ENCODE measurements at regions not wholly inside any gene's neighbourhood (a gene's known extent, or its start where the extent isn't known, plus 50 kb on each side); places are given as distances from the start of the nearest gene placed in this dataset.
"Not testable (repeated sequence)": the region's sequence is repeated elsewhere in the genome, so short reads cannot be mapped to it uniquely, and the experiment has no call there.

DNA sequence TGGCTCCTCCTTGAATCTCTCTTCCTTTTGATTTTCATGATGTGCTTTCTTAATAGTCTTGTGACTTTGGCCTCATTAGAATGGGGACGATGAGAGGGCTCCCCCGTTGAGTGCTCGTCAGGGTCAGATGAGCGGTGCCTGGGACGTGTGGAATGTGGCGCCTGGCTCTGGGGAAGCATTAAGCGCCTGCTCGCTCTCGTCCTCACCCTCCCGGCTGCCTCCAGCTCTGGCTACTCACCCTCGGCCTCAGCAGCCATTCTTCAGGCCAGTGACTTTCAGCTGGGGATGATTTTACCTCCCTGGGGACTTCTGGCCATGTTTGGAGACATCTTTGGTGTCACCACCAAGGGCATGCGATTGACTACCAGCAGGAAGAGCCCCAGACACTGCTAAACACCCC lies 69.7 kb downstream of the RPS6KA4 start:
- Histone ChIP-seq H3K9me3 (ENCODE audit: control insufficient read depth, low read length) (no peaks in the 10 kb centered on the region), H3K4me3 (ENCODE audit: insufficient read depth, low read depth, low read length) (no peak overlapping the region), H3K4me1 (ENCODE audit: control insufficient read depth, insufficient read depth, low read length) (peaks cover 8% of the 10 kb centered on the region), H3K27ac (ENCODE audit: insufficient read depth, low read depth, low read length, poor library complexity, severe bottlenecking) (no peak overlapping the region), H3K27me3 (ENCODE audit: control insufficient read depth, insufficient read depth, low read length, poor library complexity, severe bottlenecking) (no peaks in the 10 kb centered on the region), H3K36me3 (ENCODE audit: control insufficient read depth, insufficient read depth, low read length) (no peaks in the 10 kb centered on the region)
- WGBS, 2 experiments, result 57 to 58% methylated on average over 12 of the region's 12 CpGs

- Histone ChIP-seq H3K4me1 (ENCODE audit: control insufficient read depth, insufficient read depth, low read length) (peaks cover 8% of the 10 kb centered on the region), H3K27ac (ENCODE audit: insufficient read depth, low read depth, low read length, poor library complexity, severe bottlenecking) (no peak overlapping the region), H3K36me3 (ENCODE audit: control insufficient read depth, insufficient read depth, low read length) (no peaks in the 10 kb centered on the region), H3K9me3 (ENCODE audit: control insufficient read depth, low read length) (no peaks in the 10 kb centered on the region), H3K27me3 (ENCODE audit: control insufficient read depth, insufficient read depth, low read length, poor library complexity, severe bottlenecking) (no peaks in the 10 kb centered on the region), H3K4me3 (ENCODE audit: insufficient read depth, low read depth, low read length) (no peak overlapping the region)
- WGBS, 2 experiments, result 94 to 95% methylated on average over 12 of the region's 12 CpGs
Measured at GRCh38 chr11:64429970-64430369, 71.0 kb downstream of the RPS6KA4 start.

GRCh38 chr11:64430645-64431044 lies 71.7 kb downstream of the RPS6KA4 start:
- Histone ChIP-seq H3K36me3 (ENCODE audit: control insufficient read depth, insufficient read depth, low read length) (no peaks in the 10 kb centered on the region), H3K4me3 (ENCODE audit: insufficient read depth, low read depth, low read length) (no peak overlapping the region), H3K27me3 (ENCODE audit: control insufficient read depth, insufficient read depth, low read length, poor library complexity, severe bottlenecking) (no peaks in the 10 kb centered on the region), H3K9me3 (ENCODE audit: control insufficient read depth, low read length) (no peaks in the 10 kb centered on the region), H3K4me1 (ENCODE audit: control insufficient read depth, insufficient read depth, low read length) (peaks cover 8% of the 10 kb centered on the region), H3K27ac (ENCODE audit: insufficient read depth, low read depth, low read length, poor library complexity, severe bottlenecking) (no peak overlapping the region)
- WGBS, 2 experiments, result 72 to 79% methylated on average over 18 of the region's 18 CpGs

- Histone ChIP-seq H3K27me3 (ENCODE audit: control insufficient read depth, insufficient read depth, low read length, poor library complexity, severe bottlenecking) (no peaks in the 10 kb centered on the region), H3K9me3 (ENCODE audit: control insufficient read depth, low read length) (no peaks in the 10 kb centered on the region), H3K4me3 (ENCODE audit: insufficient read depth, low read depth, low read length) (no peak overlapping the region), H3K36me3 (ENCODE audit: control insufficient read depth, insufficient read depth, low read length) (no peaks in the 10 kb centered on the region), H3K27ac (ENCODE audit: insufficient read depth, low read depth, low read length, poor library complexity, severe bottlenecking) (no peak overlapping the region), H3K4me1 (ENCODE audit: control insufficient read depth, insufficient read depth, low read length) (peaks cover 7% of the 10 kb centered on the region)
- 94 to 95% methylated on average over 4 of the region's 4 CpGs for WGBS, 2 experiments
Measured at GRCh38 chr11:64436000-64436399, 77.0 kb downstream of the RPS6KA4 start.

DNA sequence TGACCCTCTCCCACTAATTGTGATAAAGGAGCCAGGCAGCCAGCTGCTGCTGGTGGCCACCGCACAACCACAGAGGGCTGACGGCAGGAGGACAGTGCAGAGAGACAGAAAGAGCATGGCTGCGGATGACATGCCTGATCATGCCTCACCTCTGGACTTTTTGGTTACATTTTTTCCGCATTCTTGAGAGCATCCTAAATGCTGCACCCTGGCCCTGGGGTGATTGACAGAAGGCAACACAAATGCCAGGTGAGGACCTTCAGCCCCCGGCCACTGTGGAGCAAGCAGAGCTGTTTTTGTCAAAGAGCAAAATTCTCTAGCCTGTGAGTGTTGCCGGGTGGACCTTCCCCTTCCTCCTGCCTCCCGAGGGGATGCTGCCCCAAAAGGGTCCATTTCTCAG lies 78.5 kb downstream of the RPS6KA4 start:
- H3K27me3 ChIP-seq (ENCODE audit: control insufficient read depth, insufficient read depth, low read length, poor library complexity, severe bottlenecking), result no peaks in the 10 kb centered on the region
- H3K9me3 ChIP-seq (ENCODE audit: control insufficient read depth, low read length), result no peaks in the 10 kb centered on the region
- no peaks in the 10 kb centered on the region for H3K36me3 ChIP-seq (ENCODE audit: control insufficient read depth, insufficient read depth, low read length)
- H3K27ac ChIP-seq (ENCODE audit: insufficient read depth, low read depth, low read length, poor library complexity, severe bottlenecking), result no peak overlapping the region
- H3K4me3 ChIP-seq (ENCODE audit: insufficient read depth, low read depth, low read length), result no peak overlapping the region
- H3K4me1 ChIP-seq (ENCODE audit: control insufficient read depth, insufficient read depth, low read length), result peaks cover 7% of the 10 kb centered on the region
- 88 to 89% methylated on average over 7 of the region's 7 CpGs for WGBS, 2 experiments

DNA sequence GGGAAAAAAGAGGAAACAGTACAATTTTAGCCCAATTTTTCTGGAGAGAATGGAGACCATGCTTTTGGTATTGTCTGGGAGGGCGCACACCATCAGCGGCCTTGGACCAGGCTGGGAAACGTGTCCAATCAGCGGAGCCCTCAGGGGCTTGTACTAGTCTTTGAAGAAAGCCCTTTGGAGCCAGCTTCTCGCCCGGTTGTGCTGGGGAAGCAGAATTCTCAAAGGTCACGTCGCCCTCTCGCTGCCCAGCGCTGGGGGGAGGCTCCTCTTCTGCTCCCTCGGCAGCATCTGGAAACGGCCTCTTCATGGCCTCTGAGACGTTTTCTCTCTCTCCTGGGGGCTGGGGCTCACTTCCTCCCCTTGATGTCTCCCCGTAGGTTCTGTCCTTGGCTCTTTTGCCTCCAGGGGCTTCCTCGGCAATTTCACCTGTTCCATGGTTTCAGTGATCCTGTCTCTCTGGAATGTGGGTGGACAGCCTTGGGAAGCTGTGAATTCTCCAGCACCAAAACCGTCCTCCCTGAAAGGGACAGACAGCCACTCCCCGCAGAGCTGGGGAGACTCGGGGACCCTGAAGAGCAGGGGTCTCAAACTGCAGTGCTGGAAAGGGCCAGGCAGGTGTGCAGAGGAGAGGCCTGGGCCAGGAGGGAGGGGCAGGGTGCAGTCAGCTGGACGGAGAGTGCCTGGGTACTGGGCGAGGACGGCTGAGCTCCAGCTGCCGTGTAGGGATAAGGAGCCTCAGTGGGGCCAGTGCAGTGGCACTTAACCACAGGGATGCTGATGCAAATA lies 80.2 kb downstream of the RPS6KA4 start:
- no peak overlapping the region for H3K4me3 ChIP-seq (ENCODE audit: insufficient read depth, low read depth, low read length)
- WGBS, 2 experiments, result 81 to 82% methylated on average over 22 of the region's 22 CpGs
- H3K27ac ChIP-seq (ENCODE audit: insufficient read depth, low read depth, low read length, poor library complexity, severe bottlenecking), result no peak overlapping the region
- no peaks in the 10 kb centered on the region for H3K27me3 ChIP-seq (ENCODE audit: control insufficient read depth, insufficient read depth, low read length, poor library complexity, severe bottlenecking)
- H3K4me1 ChIP-seq (ENCODE audit: control insufficient read depth, insufficient read depth, low read length), result peaks cover 7% of the 10 kb centered on the region
- H3K9me3 ChIP-seq (ENCODE audit: control insufficient read depth, low read length), result no peaks in the 10 kb centered on the region
- no peaks in the 10 kb centered on the region for H3K36me3 ChIP-seq (ENCODE audit: control insufficient read depth, insufficient read depth, low read length)

GRCh38 chr11:64439772-64440491 lies 81.0 kb downstream of the RPS6KA4 start:
- not testable (repeated sequence) for H3K4me3 ChIP-seq (ENCODE audit: insufficient read depth, low read depth, low read length); H3K27ac ChIP-seq (ENCODE audit: insufficient read depth, low read depth, low read length, poor library complexity, severe bottlenecking); H3K4me1 ChIP-seq (ENCODE audit: control insufficient read depth, insufficient read depth, low read length); H3K36me3 ChIP-seq (ENCODE audit: control insufficient read depth, insufficient read depth, low read length); H3K9me3 ChIP-seq (ENCODE audit: control insufficient read depth, low read length); H3K27me3 ChIP-seq (ENCODE audit: control insufficient read depth, insufficient read depth, low read length, poor library complexity, severe bottlenecking)
- WGBS, 2 experiments, result 91 to 93% methylated on average over 8 of the region's 8 CpGs

DNA sequence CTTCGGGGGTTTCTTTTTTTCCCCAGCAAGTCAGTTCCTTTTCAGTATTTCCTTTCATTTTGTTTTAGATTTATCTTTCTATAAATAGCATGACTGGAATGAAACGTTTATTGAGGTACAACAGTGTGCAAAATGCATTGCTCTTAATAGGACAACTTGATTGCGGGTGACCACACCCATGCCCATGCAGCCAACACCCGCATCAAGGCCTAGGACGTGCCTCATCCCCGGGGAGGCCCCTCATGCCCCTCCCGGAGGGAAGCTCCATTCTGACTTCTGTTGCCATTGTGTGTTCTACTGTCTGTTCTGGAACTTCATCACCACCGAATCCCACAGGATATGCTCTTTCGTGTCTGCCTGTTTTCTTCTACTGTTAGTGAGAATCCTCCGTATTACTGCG lies 82.2 kb downstream of the RPS6KA4 start:
- WGBS, 2 experiments, result 85 to 86% methylated on average over 11 of the region's 11 CpGs
- no peak overlapping the region for H3K27ac ChIP-seq (ENCODE audit: insufficient read depth, low read depth, low read length, poor library complexity, severe bottlenecking)
- H3K27me3 ChIP-seq (ENCODE audit: control insufficient read depth, insufficient read depth, low read length, poor library complexity, severe bottlenecking), result no peaks in the 10 kb centered on the region

DNA sequence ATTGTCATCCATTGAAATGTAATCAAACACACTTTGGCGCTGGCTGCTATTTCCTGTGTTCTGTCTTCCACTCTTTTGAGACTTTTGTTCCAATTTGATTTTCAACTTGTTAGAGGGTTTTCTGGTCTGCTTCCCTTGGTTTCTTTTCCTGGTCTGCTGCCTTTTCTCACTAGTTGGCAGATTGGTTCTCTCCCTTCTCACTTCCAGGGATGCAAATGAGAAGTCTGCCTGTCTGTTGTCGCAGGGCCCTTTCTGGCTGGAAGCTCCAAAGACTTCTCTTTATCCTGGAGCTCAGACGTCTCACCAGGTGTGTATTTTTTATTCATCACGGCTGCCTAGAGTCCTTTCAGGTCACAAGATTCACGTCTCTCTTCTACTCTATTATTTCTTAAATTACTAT lies 84.0 kb downstream of the RPS6KA4 start:
- Histone ChIP-seq H3K27me3 (ENCODE audit: control insufficient read depth, insufficient read depth, low read length, poor library complexity, severe bottlenecking) (no peaks in the 10 kb centered on the region), H3K4me3 (ENCODE audit: insufficient read depth, low read depth, low read length) (no peak overlapping the region), H3K27ac (ENCODE audit: insufficient read depth, low read depth, low read length, poor library complexity, severe bottlenecking) (no peak overlapping the region), H3K4me1 (ENCODE audit: control insufficient read depth, insufficient read depth, low read length) (peaks cover 4% of the 10 kb centered on the region), H3K36me3 (ENCODE audit: control insufficient read depth, insufficient read depth, low read length) (no peaks in the 10 kb centered on the region), H3K9me3 (ENCODE audit: control insufficient read depth, low read length) (no peaks in the 10 kb centered on the region)
- WGBS, 2 experiments, result 71 to 77% methylated on average over 5 of the region's 5 CpGs

More for the DNA sequence above, 82.2 kb downstream of the RPS6KA4 start:
- no peak overlapping the region for H3K4me3 ChIP-seq (ENCODE audit: insufficient read depth, low read depth, low read length)
- no peaks in the 10 kb centered on the region for H3K36me3 ChIP-seq (ENCODE audit: control insufficient read depth, insufficient read depth, low read length)
- peaks cover 7% of the 10 kb centered on the region for H3K4me1 ChIP-seq (ENCODE audit: control insufficient read depth, insufficient read depth, low read length)
- no peaks in the 10 kb centered on the region for H3K9me3 ChIP-seq (ENCODE audit: control insufficient read depth, low read length)

DNA sequence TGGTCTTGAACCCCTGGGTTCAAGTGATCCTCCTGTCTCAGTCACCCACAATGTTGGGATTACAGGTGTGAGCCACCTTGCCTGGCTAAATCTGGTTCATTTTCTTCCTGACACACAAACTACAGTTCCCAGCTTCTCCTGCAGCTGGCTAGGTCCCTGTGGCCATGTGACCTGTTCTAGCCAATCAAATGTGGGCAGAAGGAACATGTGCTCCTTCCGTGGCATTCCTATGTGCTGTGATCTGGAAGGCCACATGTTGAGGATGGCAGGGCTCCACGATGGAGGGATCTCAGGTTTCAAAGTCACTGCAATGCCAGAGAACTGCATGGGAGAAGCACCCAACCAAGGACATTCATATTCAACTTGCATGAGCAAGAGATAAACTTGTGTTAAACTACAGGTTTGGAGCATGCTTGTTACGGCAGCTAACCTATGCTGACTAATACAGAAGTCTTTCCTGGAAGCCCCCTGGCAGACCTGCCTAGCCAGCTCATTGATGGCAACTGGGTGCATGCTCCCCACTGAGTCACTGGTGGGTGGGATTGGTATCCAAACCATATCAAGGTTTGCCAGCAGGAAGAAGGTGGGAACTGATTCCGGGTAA lies 86.0 kb downstream of the RPS6KA4 start:
- peaks cover 14% of the 10 kb centered on the region for H3K27me3 ChIP-seq (ENCODE audit: control insufficient read depth, insufficient read depth, low read length, poor library complexity, severe bottlenecking)
- no peak overlapping the region for H3K4me3 ChIP-seq (ENCODE audit: insufficient read depth, low read depth, low read length)
- H3K36me3 ChIP-seq (ENCODE audit: control insufficient read depth, insufficient read depth, low read length), result no peaks in the 10 kb centered on the region
- H3K27ac ChIP-seq (ENCODE audit: insufficient read depth, low read depth, low read length, poor library complexity, severe bottlenecking), result no peak overlapping the region
- H3K4me1 ChIP-seq (ENCODE audit: control insufficient read depth, insufficient read depth, low read length), result peaks cover 9% of the 10 kb centered on the region
- no peaks in the 10 kb centered on the region for H3K9me3 ChIP-seq (ENCODE audit: control insufficient read depth, low read length)
- WGBS, 2 experiments, result 86 to 87% methylated on average over 4 of the region's 4 CpGs

Measured in ectodermal cell (in vitro differentiated cells).